BLaER1 (cell line): ENCODE measurements at regions not wholly inside any gene's neighbourhood (a gene's known extent, or its start where the extent isn't known, plus 50 kb on each side); places are given as distances from the start of the nearest gene placed in this dataset.

Experiments used
- H3K27ac ChIP-seq: shearing (Covaris generic); formaldehyde crosslinking; 2 replicates; pipeline ENCODE4 v1.8.1; 2022
- H3K27me3 ChIP-seq: shearing (Covaris generic); formaldehyde crosslinking; 2 replicates; pipeline ENCODE4 v1.8.1; 2022
- H3K36me3 ChIP-seq: shearing (Covaris generic); formaldehyde crosslinking; 2 replicates; pipeline ENCODE4 v1.8.1; 2022
- H3K4me1 ChIP-seq: shearing (Covaris generic); formaldehyde crosslinking; 2 replicates; pipeline ENCODE4 v1.8.1; 2022
- H3K4me2 ChIP-seq: shearing (Covaris generic); formaldehyde crosslinking; 2 replicates; pipeline ENCODE4 v1.8.1; 2022
- H3K4me3 ChIP-seq: shearing (Covaris generic); formaldehyde crosslinking; 2 replicates; pipeline ENCODE4 v1.8.1; 2022
- H3K9ac ChIP-seq: shearing (Covaris generic); formaldehyde crosslinking; 2 replicates; pipeline ENCODE4 v1.8.1; 2022
- H3K9me3 ChIP-seq: shearing (Covaris generic); formaldehyde crosslinking; 2 replicates; pipeline ENCODE4 v1.8.1; 2022
- H4K20me1 ChIP-seq: shearing (Covaris generic); formaldehyde crosslinking; 2 replicates; pipeline ENCODE4 v1.8.1; 2022
- Cebpa-rat ChIP-seq: shearing (Covaris generic); IDR thresholded peaks from 2 replicates; pipeline ENCODE4 v1.8.1; 2022

GRCh38 chr9:115594557-115594956 lies 476.6 kb upstream of the TNC start:
- no peaks in the 10 kb centered on the region for H3K27me3 ChIP-seq
- H3K27ac ChIP-seq: no peak overlapping the region
- H3K4me1 ChIP-seq: peaks cover 26% of the 10 kb centered on the region
- no peak overlapping the region for H3K4me2 ChIP-seq
- no peak overlapping the region for H3K9ac ChIP-seq
- no peak for TF ChIP-seq Cebpa-rat
- no peaks in the 10 kb centered on the region for H3K36me3 ChIP-seq
- H3K4me3 ChIP-seq: no peak overlapping the region
- no peaks in the 10 kb centered on the region for H4K20me1 ChIP-seq
- H3K9me3 ChIP-seq: peaks cover 3% of the 10 kb centered on the region; the same call in 1 of the 2 replicates

GRCh38 chr9:115596021-115596745 lies 478.2 kb upstream of the TNC start:
- H3K9me3 ChIP-seq: no peaks in the 10 kb centered on the region
- no peak for TF ChIP-seq Cebpa-rat
- no peaks in the 10 kb centered on the region for H4K20me1 ChIP-seq
- no peaks in the 10 kb centered on the region for H3K36me3 ChIP-seq
- H3K27ac ChIP-seq: no peak overlapping the region
- peaks cover 11% of the 10 kb centered on the region for H3K4me1 ChIP-seq
- H3K4me2 ChIP-seq: no peak overlapping the region
- no peak overlapping the region for H3K9ac ChIP-seq
- H3K4me3 ChIP-seq: no peak overlapping the region
- H3K27me3 ChIP-seq: no peaks in the 10 kb centered on the region

DNA sequence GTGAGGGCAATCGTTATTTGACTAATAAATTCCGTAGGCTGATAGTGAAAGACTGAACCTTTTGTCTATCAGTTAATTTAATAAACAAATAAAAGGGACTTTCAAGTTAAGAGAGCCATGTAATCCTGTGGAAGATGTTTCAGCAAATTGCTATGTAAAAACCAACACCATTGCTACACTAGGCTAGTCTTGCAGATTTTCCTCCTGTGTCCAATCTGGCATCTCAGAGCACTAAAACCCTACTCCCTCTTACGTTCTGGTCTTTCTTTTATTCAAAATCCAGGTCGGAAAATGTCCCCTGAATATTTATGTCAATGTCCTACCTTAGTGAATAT lies 478.8 kb upstream of the TNC start:
- Histone ChIP-seq H3K27ac (no peak overlapping the region), H3K4me3 (no peak overlapping the region), H3K4me1 (peaks cover 5% of the 10 kb centered on the region), H3K4me2 (no peak overlapping the region), H3K9me3 (no peaks in the 10 kb centered on the region), H3K27me3 (no peaks in the 10 kb centered on the region), H4K20me1 (no peaks in the 10 kb centered on the region), H3K36me3 (no peaks in the 10 kb centered on the region), H3K9ac (no peak overlapping the region)
- no peak for TF ChIP-seq Cebpa-rat

DNA sequence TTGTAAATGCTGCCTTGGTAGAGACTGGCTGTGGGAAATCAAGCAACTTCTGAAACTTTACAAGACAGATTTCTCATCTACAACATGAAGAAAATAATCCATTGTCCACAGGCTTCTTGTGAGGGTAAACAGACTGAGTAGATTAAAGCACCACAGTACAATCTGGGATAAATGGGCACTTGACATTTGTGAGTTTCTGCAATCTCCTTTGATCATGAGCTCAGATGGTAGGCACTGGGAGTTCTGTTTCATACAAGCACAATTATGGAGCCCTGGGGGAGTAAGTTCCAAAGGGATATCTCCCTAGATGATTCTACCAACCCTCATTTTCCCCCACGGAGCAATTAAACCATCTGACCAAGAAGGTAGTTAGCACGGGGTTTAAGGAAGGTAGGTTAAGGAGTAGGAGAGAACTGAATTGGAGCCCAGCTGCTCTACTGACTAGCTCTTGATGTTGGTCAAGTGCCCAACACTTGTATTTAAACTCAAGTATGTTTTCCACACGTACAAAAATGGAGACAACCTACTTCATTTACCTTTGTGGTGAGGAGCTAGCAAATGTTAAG lies 479.5 kb upstream of the TNC start:
- Histone ChIP-seq H4K20me1 (no peaks in the 10 kb centered on the region), H3K27me3 (no peaks in the 10 kb centered on the region), H3K4me3 (no peak overlapping the region), H3K9ac (no peak overlapping the region), H3K36me3 (no peaks in the 10 kb centered on the region), H3K4me1 (no peaks in the 10 kb centered on the region), H3K27ac (no peak overlapping the region), H3K4me2 (no peak overlapping the region), H3K9me3 (no peaks in the 10 kb centered on the region)
- TF ChIP-seq Cebpa-rat: no peak

GRCh38 chr9:115598751-115599150 lies 480.8 kb upstream of the TNC start:
- no peak overlapping the region for H3K4me2 ChIP-seq
- H3K4me3 ChIP-seq: no peak overlapping the region
- H4K20me1 ChIP-seq: no peaks in the 10 kb centered on the region
- H3K4me1 ChIP-seq: no peaks in the 10 kb centered on the region
- H3K27ac ChIP-seq: no peak overlapping the region
- no peaks in the 10 kb centered on the region for H3K36me3 ChIP-seq
- TF ChIP-seq Cebpa-rat: no peak
- H3K9ac ChIP-seq: no peak overlapping the region
- no peaks in the 10 kb centered on the region for H3K9me3 ChIP-seq
- no peaks in the 10 kb centered on the region for H3K27me3 ChIP-seq

GRCh38 chr9:115599898-115600297 lies 481.9 kb upstream of the TNC start:
- TF ChIP-seq Cebpa-rat: no peak
- no peak overlapping the region for H3K9ac ChIP-seq
- no peaks in the 10 kb centered on the region for H3K9me3 ChIP-seq
- H3K27ac ChIP-seq: no peak overlapping the region
- no peaks in the 10 kb centered on the region for H3K36me3 ChIP-seq
- H3K4me3 ChIP-seq: no peak overlapping the region
- H4K20me1 ChIP-seq: no peaks in the 10 kb centered on the region
- H3K4me2 ChIP-seq: no peak overlapping the region
- no peaks in the 10 kb centered on the region for H3K4me1 ChIP-seq
- no peaks in the 10 kb centered on the region for H3K27me3 ChIP-seq

DNA sequence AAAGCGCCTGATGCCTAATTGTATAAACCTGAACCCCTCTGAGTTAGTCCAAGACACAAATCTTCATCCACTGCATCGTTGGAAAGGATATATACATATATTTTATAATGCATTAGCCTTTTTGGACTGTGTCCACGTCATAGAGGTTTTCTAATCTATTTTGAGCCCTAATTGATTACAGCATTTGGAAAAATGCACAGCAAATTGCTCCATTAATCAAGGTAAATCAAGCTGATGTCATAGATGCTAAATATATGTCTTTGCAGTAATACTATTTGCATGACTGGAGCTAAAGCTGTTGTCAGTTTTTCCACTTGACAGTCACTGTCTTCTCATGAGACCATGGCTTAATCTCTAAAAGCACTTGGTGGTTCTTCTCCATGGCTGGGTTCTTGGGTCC lies 483.5 kb upstream of the TNC start:
- TF ChIP-seq Cebpa-rat: no peak
- H3K9ac ChIP-seq: no peak overlapping the region
- H3K27ac ChIP-seq: no peak overlapping the region

GRCh38 chr9:115604831-115605483 lies 487.0 kb upstream of the TNC start:
- Histone ChIP-seq H4K20me1 (no peaks in the 10 kb centered on the region), H3K9me3 (no peaks in the 10 kb centered on the region), H3K4me3 (no peak overlapping the region), H3K4me2 (no peak overlapping the region), H3K36me3 (no peaks in the 10 kb centered on the region), H3K27ac (no peak overlapping the region), H3K27me3 (no peaks in the 10 kb centered on the region), H3K9ac (no peak overlapping the region), H3K4me1 (no peaks in the 10 kb centered on the region)
- TF ChIP-seq Cebpa-rat: no peak

More for the DNA sequence above, 483.5 kb upstream of the TNC start:
- no peaks in the 10 kb centered on the region for H4K20me1 ChIP-seq
- no peaks in the 10 kb centered on the region for H3K36me3 ChIP-seq
- no peaks in the 10 kb centered on the region for H3K9me3 ChIP-seq
- no peak overlapping the region for H3K4me3 ChIP-seq
- H3K4me2 ChIP-seq: no peak overlapping the region
- no peaks in the 10 kb centered on the region for H3K27me3 ChIP-seq
- H3K4me1 ChIP-seq: no peaks in the 10 kb centered on the region

GRCh38 chr9:115606838-115607237 lies 488.9 kb upstream of the TNC start:
- no peaks in the 10 kb centered on the region for H3K4me1 ChIP-seq

GRCh38 chr9:115614326-115614999 lies 496.5 kb upstream of the TNC start:
- Histone ChIP-seq H3K4me2 (no peak overlapping the region), H3K9ac (no peak overlapping the region), H3K4me1 (no peaks in the 10 kb centered on the region), H3K27me3 (no peaks in the 10 kb centered on the region), H3K27ac (no peak overlapping the region), H3K36me3 (no peaks in the 10 kb centered on the region), H3K9me3 (0 out of 2 replicates have a peak, but pooled peaks cover 2% of the 10 kb centered on the region), H3K4me3 (no peak overlapping the region), H4K20me1 (no peaks in the 10 kb centered on the region)
- TF ChIP-seq Cebpa-rat: no peak

More at GRCh38 chr9:115606838-115607237, 488.9 kb upstream of the TNC start:
- Histone ChIP-seq H4K20me1 (no peaks in the 10 kb centered on the region), H3K9me3 (no peaks in the 10 kb centered on the region), H3K27me3 (no peaks in the 10 kb centered on the region), H3K4me3 (no peak overlapping the region), H3K36me3 (no peaks in the 10 kb centered on the region), H3K4me2 (no peak overlapping the region), H3K9ac (no peak overlapping the region), H3K27ac (no peak overlapping the region)
- no peak for TF ChIP-seq Cebpa-rat
